ENCODE measurements at regions not wholly inside any gene's neighbourhood (a gene's known extent, or its start where the extent isn't known, plus 50 kb on each side); places are given as distances from the start of the nearest gene placed in this dataset.

DNA sequence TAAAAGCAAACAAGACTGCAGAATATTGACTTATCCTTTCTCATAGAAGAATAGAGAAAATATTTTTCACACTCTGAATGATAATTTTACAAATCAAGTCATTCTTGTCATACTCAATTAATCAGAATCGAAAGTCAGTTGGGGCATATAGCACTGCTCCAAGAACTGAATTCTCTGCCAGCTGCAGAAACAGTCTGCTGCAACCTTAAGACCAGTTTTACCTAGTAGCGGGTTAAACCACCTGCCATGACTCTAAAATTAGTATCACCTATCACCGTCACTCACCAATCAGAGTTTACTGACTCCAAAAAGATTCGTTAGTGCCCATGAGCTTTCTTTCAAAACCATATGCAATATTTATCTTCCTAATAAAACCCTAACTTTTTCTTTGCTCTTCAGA, 429.0 kb upstream of the GRM3 start:
- TF ChIP-seq CTCF (IDR thresholded peaks at IDR 0.05; ENCODE audit: low read length) = no peak
- no peak for TF ChIP-seq EZH2 (IDR thresholded peaks at IDR 0.05; ENCODE audit: borderline replicate concordance, low read length)

Data from OCI-LY1 (cell line).